Transverse colon (tissue), 4 donors: ENCODE measurements at regions not wholly inside any gene's neighbourhood (a gene's known extent, or its start where the extent isn't known, plus 50 kb on each side); places are given as distances from the start of the nearest gene placed in this dataset.
"Not testable (repeated sequence)": the region's sequence is repeated elsewhere in the genome, so short reads cannot be mapped to it uniquely, and the experiment has no call there.

ENCODE experiments used
- DNase-seq: peaks from one replicate; pipeline ENCODE4 v3.0.0-alpha.2; 2019
- H3K27ac ChIP-seq, 4 donors: fragments of 200-600 bp; sonication (generic); 2 replicates each; pipeline ENCODE4 v1.5.1; 2016 to 2018; ENCODE audit warnings: inconsistent platforms in 4 of 4
- H3K27me3 ChIP-seq: fragments of 200-600 bp; sonication (generic); 2 replicates; pipeline ENCODE4 v1.5.1; 2017; ENCODE audit warnings: inconsistent platforms
- H3K36me3 ChIP-seq, 4 donors: fragments of 200-600 bp; sonication (generic); 2 replicates each; pipeline ENCODE4 v1.5.1; 2017 to 2019; ENCODE audit warnings: inconsistent platforms in 4 of 4
- H3K4me1 ChIP-seq, 4 donors: fragments of 200-600 bp; sonication (generic); 2 replicates each; pipeline ENCODE4 v1.5.1; 2017 to 2020; ENCODE audit warnings: inconsistent platforms in 4 of 4
- H3K4me3 ChIP-seq, 4 donors: fragments of 200-600 bp; sonication (generic); 1 replicate in 1 of 4; 2 replicates in 3 of 4; pipeline versions ENCODE4 v1.5.1 to v1.6.1; 2017 to 2019; ENCODE audit warnings: inconsistent platforms in 4 of 4
- H3K9me3 ChIP-seq, 2 donors: fragments of 200-600 bp; sonication (generic); 2 replicates each; pipeline ENCODE4 v1.5.1; 2017 to 2019; ENCODE audit warnings: inconsistent platforms in 2 of 2
- CTCF ChIP-seq, 5 experiments: fragments of 200-600 bp in 3 of 5; fragments of 450-650 bp in 2 of 5; sonication (generic) in 3 of 5; IDR thresholded peaks; 1 replicate in 2 of 5; 2 replicates in 3 of 5; pipeline ENCODE4 v1.5.1; 2016 to 2017; ENCODE audit warnings: antibody characterized with exemption in 5 of 5, inconsistent platforms in 3 of 5, mild to moderate bottlenecking in 2 of 5, moderate library complexity in 1 of 5
- EP300 ChIP-seq: sonication (generic); formaldehyde crosslinking; IDR thresholded peaks from one replicate; pipeline ENCODE4 v1.6.1; 2017; ENCODE audit warnings: antibody characterized with exemption, low read depth
- POLR2A ChIP-seq: fragments of 450-650 bp; IDR thresholded peaks from one replicate; pipeline ENCODE4 v1.6.1; 2016; ENCODE audit warnings: antibody characterized with exemption, mild to moderate bottlenecking, moderate library complexity
- POLR2AphosphoS5 ChIP-seq, 3 donors: sonication (generic); formaldehyde crosslinking; IDR thresholded peaks; one replicate each; pipeline ENCODE4 v1.6.1; 2016; ENCODE audit warnings: antibody characterized with exemption in 3 of 3
- WGBS, 2 donors: methylation state at CpG; one replicate each; pipeline ENCODE4 v1.1.5; 2018; ENCODE audit warnings: low coverage in 1 of 2; 5-methylcytosine and 5-hydroxymethylcytosine counted together
- in situ Hi-C, 4 donors: fragments of 200-750 bp; cut with MboI; loops; one replicate each; pipeline versions ENCODE4 v1.15.0 to v1.15.1; 2017; ENCODE audit warnings: low sequenced_read_pairs in 3 of 4, low pct_ligation_motif_present in 1 of 4, low pct_unique_long_range_greater_than_20kb in 1 of 4
- intact Hi-C: fragments of 100-400 bp; cut with DNase I; formaldehyde crosslinking; loops from one replicate; pipeline ENCODE4 v1.15.1; 2023; ENCODE audit warnings: low total_unique reads

- no peaks in the 10 kb centered on the region for H3K4me1 ChIP-seq
- DNase-seq = no peak
- WGBS, 2 donors = 94 to 100% methylated on average over 3 to 4 of the region's 4 CpGs
- no peaks in the 10 kb centered on the region for H3K9me3 ChIP-seq
- TF ChIP-seq CTCF (IDR thresholded peaks at IDR 0.05) = no peak
- TF ChIP-seq POLR2AphosphoS5 (IDR thresholded peaks at IDR 0.05) = no peak
- in situ Hi-C loops = no loop called here
- no peaks in the 10 kb centered on the region for H3K36me3 ChIP-seq
- no peak overlapping the region for H3K4me3 ChIP-seq
- H3K27me3 ChIP-seq = no peaks in the 10 kb centered on the region
- intact Hi-C loops = no loop called here
- H3K27ac ChIP-seq = no peak overlapping the region
Measured at GRCh38 chr20:47444584-47444983, 57.1 kb upstream of the NCOA3 start.

GRCh38 chr20:47445291-47445690, 56.4 kb upstream of the NCOA3 start:
- Histone ChIP-seq H3K36me3 (no peaks in the 10 kb centered on the region), H3K4me3 (no peak overlapping the region), H3K27ac (no peak overlapping the region), H3K9me3 (no peaks in the 10 kb centered on the region), H3K4me1 (no peaks in the 10 kb centered on the region), H3K27me3 (no peaks in the 10 kb centered on the region)
- in situ Hi-C loops = no loop called here
- 85 to 89% methylated on average over 5 to 8 of the region's 8 CpGs for WGBS, 2 donors
- intact Hi-C loops = no loop called here
- no peak for DNase-seq
- TF ChIP-seq EP300 (no peak), POLR2A (no peak), CTCF (IDR thresholded peaks at IDR 0.05) (no peak), POLR2AphosphoS5 (IDR thresholded peaks at IDR 0.05) (no peak)

- H3K36me3 ChIP-seq, in situ Hi-C loops, H3K27me3 ChIP-seq, H3K9me3 ChIP-seq, H3K4me1 ChIP-seq, intact Hi-C loops, DNase-seq, H3K27ac ChIP-seq, H3K4me3 ChIP-seq: not testable (repeated sequence)
- WGBS, 2 donors = 93 to 100% methylated on average over 2 to 15 of the region's 15 CpGs
Measured at GRCh38 chr20:47447350-47448296, 54.1 kb upstream of the NCOA3 start.

- no peak for DNase-seq
- TF ChIP-seq CTCF (IDR thresholded peaks at IDR 0.05) (no peak), EP300 (no peak), POLR2A (no peak), POLR2AphosphoS5 (IDR thresholded peaks at IDR 0.05) (no peak)
- Histone ChIP-seq H3K9me3 (no peaks in the 10 kb centered on the region), H3K4me3 (no peak overlapping the region), H3K4me1 (no peaks in the 10 kb centered on the region), H3K27ac (no peak overlapping the region), H3K27me3 (no peaks in the 10 kb centered on the region), H3K36me3 (no peaks in the 10 kb centered on the region)
- in situ Hi-C loops (no loop called here), intact Hi-C loops (no loop called here)
- WGBS, 2 donors = 77 to 87% methylated on average over 4 of the region's 4 CpGs
Measured at GRCh38 chr20:47448429-47448828, 53.3 kb upstream of the NCOA3 start.

- no peak for DNase-seq
- H3K27me3 ChIP-seq = no peaks in the 10 kb centered on the region
- no peaks in the 10 kb centered on the region for H3K9me3 ChIP-seq
- no peak overlapping the region for H3K27ac ChIP-seq
- no peaks in the 10 kb centered on the region for H3K4me1 ChIP-seq
- H3K36me3 ChIP-seq = no peaks in the 10 kb centered on the region
- in situ Hi-C loops = no loop called here
- no peak overlapping the region for H3K4me3 ChIP-seq
- intact Hi-C loops = no loop called here
- WGBS, 2 donors = 93% methylated on average over 3 of the region's 3 CpGs
- TF ChIP-seq POLR2AphosphoS5 (IDR thresholded peaks at IDR 0.05) (no peak), CTCF (IDR thresholded peaks at IDR 0.05) (no peak), EP300 (no peak), POLR2A (no peak)
Measured at GRCh38 chr20:47451602-47451904, 50.1 kb upstream of the NCOA3 start.
